BLaER1 (cell line): ENCODE measurements at regions not wholly inside any gene's neighbourhood (a gene's known extent, or its start where the extent isn't known, plus 50 kb on each side); places are given as distances from the start of the nearest gene placed in this dataset.

Experiments
- H3K27ac ChIP-seq: shearing (Covaris generic); formaldehyde crosslinking; 2 replicates; pipeline ENCODE4 v1.8.1; 2022
- H3K27me3 ChIP-seq: shearing (Covaris generic); formaldehyde crosslinking; 2 replicates; pipeline ENCODE4 v1.8.1; 2022
- H3K36me3 ChIP-seq: shearing (Covaris generic); formaldehyde crosslinking; 2 replicates; pipeline ENCODE4 v1.8.1; 2022
- H3K4me1 ChIP-seq: shearing (Covaris generic); formaldehyde crosslinking; 2 replicates; pipeline ENCODE4 v1.8.1; 2022
- H3K4me2 ChIP-seq: shearing (Covaris generic); formaldehyde crosslinking; 2 replicates; pipeline ENCODE4 v1.8.1; 2022
- H3K4me3 ChIP-seq: shearing (Covaris generic); formaldehyde crosslinking; 2 replicates; pipeline ENCODE4 v1.8.1; 2022
- H3K9ac ChIP-seq: shearing (Covaris generic); formaldehyde crosslinking; 2 replicates; pipeline ENCODE4 v1.8.1; 2022
- H3K9me3 ChIP-seq: shearing (Covaris generic); formaldehyde crosslinking; 2 replicates; pipeline ENCODE4 v1.8.1; 2022
- H4K20me1 ChIP-seq: shearing (Covaris generic); formaldehyde crosslinking; 2 replicates; pipeline ENCODE4 v1.8.1; 2022
- Cebpa-rat ChIP-seq: shearing (Covaris generic); IDR thresholded peaks from 2 replicates; pipeline ENCODE4 v1.8.1; 2022

GRCh38 chr12:92476844-92477243 lies 225.9 kb upstream of the PLEKHG7 start:
- TF ChIP-seq Cebpa-rat = no peak
- no peaks in the 10 kb centered on the region for H3K36me3 ChIP-seq
- H3K27me3 ChIP-seq = no peaks in the 10 kb centered on the region
- H3K9ac ChIP-seq = no peak overlapping the region
- H3K4me1 ChIP-seq = peaks cover 9% of the 10 kb centered on the region
- no peaks in the 10 kb centered on the region for H4K20me1 ChIP-seq
- no peak overlapping the region for H3K4me3 ChIP-seq
- no peaks in the 10 kb centered on the region; the same call in 1 of the 2 replicates for H3K9me3 ChIP-seq
- H3K4me2 ChIP-seq = no peak overlapping the region
- no peak overlapping the region for H3K27ac ChIP-seq

- H3K36me3 ChIP-seq = no peaks in the 10 kb centered on the region
- no peak overlapping the region for H3K4me2 ChIP-seq
- no peaks in the 10 kb centered on the region for H4K20me1 ChIP-seq
- no peak overlapping the region for H3K4me3 ChIP-seq
- TF ChIP-seq Cebpa-rat = no peak
- no peaks in the 10 kb centered on the region; the same call in 1 of the 2 replicates for H3K9me3 ChIP-seq
- no peak overlapping the region for H3K27ac ChIP-seq
- H3K27me3 ChIP-seq = no peaks in the 10 kb centered on the region
- no peak overlapping the region for H3K9ac ChIP-seq
- H3K4me1 ChIP-seq = peaks cover 2% of the 10 kb centered on the region
These were observed 229.2 kb upstream of the PLEKHG7 start for GRCh38 chr12:92473564-92473963.

- Histone ChIP-seq H3K9me3 (no peaks in the 10 kb centered on the region; the same call in 1 of the 2 replicates), H3K4me1 (no peaks in the 10 kb centered on the region), H3K9ac (no peak overlapping the region), H3K4me2 (no peak overlapping the region), H4K20me1 (no peaks in the 10 kb centered on the region), H3K27me3 (no peaks in the 10 kb centered on the region), H3K4me3 (no peak overlapping the region), H3K36me3 (no peaks in the 10 kb centered on the region), H3K27ac (no peak overlapping the region)
- no peak for TF ChIP-seq Cebpa-rat
These were observed 230.6 kb upstream of the PLEKHG7 start for GRCh38 chr12:92472201-92472600.

GRCh38 chr12:92471551-92471950 lies 231.2 kb upstream of the PLEKHG7 start:
- H3K27me3 ChIP-seq = no peaks in the 10 kb centered on the region
- H3K4me3 ChIP-seq = no peak overlapping the region
- H3K9ac ChIP-seq = no peak overlapping the region
- H4K20me1 ChIP-seq = no peaks in the 10 kb centered on the region
- TF ChIP-seq Cebpa-rat = no peak
- peaks cover 6% of the 10 kb centered on the region; the same call in 1 of the 2 replicates for H3K4me1 ChIP-seq
- no peaks in the 10 kb centered on the region for H3K9me3 ChIP-seq
- no peak overlapping the region for H3K4me2 ChIP-seq
- no peaks in the 10 kb centered on the region for H3K36me3 ChIP-seq
- no peak overlapping the region for H3K27ac ChIP-seq

GRCh38 chr12:92470608-92471021 lies 232.2 kb upstream of the PLEKHG7 start:
- no peak overlapping the region for H3K27ac ChIP-seq
- H3K27me3 ChIP-seq = no peaks in the 10 kb centered on the region
- H3K9me3 ChIP-seq = no peaks in the 10 kb centered on the region
- no peaks in the 10 kb centered on the region for H3K36me3 ChIP-seq
- H3K4me2 ChIP-seq = no peak overlapping the region
- H3K4me1 ChIP-seq = peaks cover 8% of the 10 kb centered on the region; the same call in 1 of the 2 replicates
- H3K4me3 ChIP-seq = no peak overlapping the region
- no peak overlapping the region for H3K9ac ChIP-seq
- H4K20me1 ChIP-seq = no peaks in the 10 kb centered on the region
- no peak for TF ChIP-seq Cebpa-rat

- Histone ChIP-seq H3K4me1 (peaks cover 8% of the 10 kb centered on the region; the same call in 1 of the 2 replicates), H3K9me3 (no peaks in the 10 kb centered on the region), H3K27ac (no peak overlapping the region), H3K4me2 (no peak overlapping the region), H3K9ac (no peak overlapping the region), H4K20me1 (no peaks in the 10 kb centered on the region), H3K36me3 (no peaks in the 10 kb centered on the region), H3K4me3 (no peak overlapping the region), H3K27me3 (no peaks in the 10 kb centered on the region)
- TF ChIP-seq Cebpa-rat = no peak
These were observed 233.0 kb upstream of the PLEKHG7 start for GRCh38 chr12:92469837-92470236.

- no peak overlapping the region for H3K9ac ChIP-seq
- no peaks in the 10 kb centered on the region for H3K9me3 ChIP-seq
- H3K27me3 ChIP-seq = no peaks in the 10 kb centered on the region
- H3K27ac ChIP-seq = no peak overlapping the region
- no peaks in the 10 kb centered on the region for H4K20me1 ChIP-seq
- peaks cover 8% of the 10 kb centered on the region; the same call in 1 of the 2 replicates for H3K4me1 ChIP-seq
- H3K4me3 ChIP-seq = no peak overlapping the region
- no peak for TF ChIP-seq Cebpa-rat
- no peaks in the 10 kb centered on the region for H3K36me3 ChIP-seq
- no peak overlapping the region for H3K4me2 ChIP-seq
These were observed 234.3 kb upstream of the PLEKHG7 start for GRCh38 chr12:92468358-92469020.

- H3K27ac ChIP-seq = no peak overlapping the region
These were observed 234.9 kb upstream of the PLEKHG7 start for GRCh38 chr12:92467886-92468285.

GRCh38 chr12:92466391-92467305 lies 236.1 kb upstream of the PLEKHG7 start:
- H3K4me2 ChIP-seq = peak overlapping the region; percentile 10; the same call in 1 of the 2 replicates
- no peaks in the 10 kb centered on the region for H3K9me3 ChIP-seq
- TF ChIP-seq Cebpa-rat = no peak
- H3K27ac ChIP-seq = no peak overlapping the region
- no peak overlapping the region for H3K4me3 ChIP-seq
- no peaks in the 10 kb centered on the region for H4K20me1 ChIP-seq
- no peaks in the 10 kb centered on the region for H3K36me3 ChIP-seq
- H3K27me3 ChIP-seq = no peaks in the 10 kb centered on the region
- H3K9ac ChIP-seq = no peak overlapping the region
- H3K4me1 ChIP-seq = peaks cover 25% of the 10 kb centered on the region

More at GRCh38 chr12:92467886-92468285, 234.9 kb upstream of the PLEKHG7 start:
- no peak overlapping the region for H3K9ac ChIP-seq
- no peaks in the 10 kb centered on the region for H3K9me3 ChIP-seq
- H3K4me3 ChIP-seq = no peak overlapping the region
- H4K20me1 ChIP-seq = no peaks in the 10 kb centered on the region
- no peak for TF ChIP-seq Cebpa-rat
- H3K27me3 ChIP-seq = no peaks in the 10 kb centered on the region
- H3K4me2 ChIP-seq = no peak overlapping the region
- no peaks in the 10 kb centered on the region for H3K36me3 ChIP-seq
- H3K4me1 ChIP-seq = peaks cover 12% of the 10 kb centered on the region

GRCh38 chr12:92465786-92466295 lies 236.9 kb upstream of the PLEKHG7 start:
- no peak overlapping the region for H3K4me2 ChIP-seq
- H3K4me3 ChIP-seq = no peak overlapping the region
- no peaks in the 10 kb centered on the region for H3K9me3 ChIP-seq
- H3K9ac ChIP-seq = no peak overlapping the region
- no peaks in the 10 kb centered on the region for H3K27me3 ChIP-seq
- H3K36me3 ChIP-seq = no peaks in the 10 kb centered on the region
- H3K27ac ChIP-seq = no peak overlapping the region
- no peak for TF ChIP-seq Cebpa-rat
- peaks cover 30% of the 10 kb centered on the region for H3K4me1 ChIP-seq
- H4K20me1 ChIP-seq = no peaks in the 10 kb centered on the region
